Astrocyte of the spinal cord (primary cell): ENCODE measurements at regions not wholly inside any gene's neighbourhood (a gene's known extent, or its start where the extent isn't known, plus 50 kb on each side); places are given as distances from the start of the nearest gene placed in this dataset.

Experiments used
- DNase-seq: peaks from one replicate; pipeline ENCODE4 v3.0.0; 2011; ENCODE audit warnings: low read depth, low spot score
- H3K4me3 ChIP-seq: 2 replicates; pipeline ENCODE4 v1.5.1; 2011; ENCODE audit warnings: low read depth, mild to moderate bottlenecking, low read length, moderate library complexity
- CTCF ChIP-seq: IDR thresholded peaks from 2 replicates; pipeline ENCODE4 v1.5.1; 2012; ENCODE audit warnings: low read depth, mild to moderate bottlenecking, low read length, inconsistent platforms
- in situ Hi-C: cut with HindIII; loops from 2 replicates; pipeline ENCODE4 v1.10.0; 2017; ENCODE audit warnings: low sequenced_read_pairs

GRCh38 chr18:60746919-60747318 lies 374.3 kb upstream of the MC4R start:
- TF ChIP-seq CTCF, result no peak
- H3K4me3 ChIP-seq, result no peak overlapping the region
- no peak for DNase-seq
- in situ Hi-C loops, result no loop called here

- no peak overlapping the region for H3K4me3 ChIP-seq
- in situ Hi-C loops, result no loop called here
Measured at GRCh38 chr18:60753753-60754152, 381.2 kb upstream of the MC4R start.

GRCh38 chr18:60754413-60755009 lies 381.9 kb upstream of the MC4R start:
- H3K4me3 ChIP-seq, result no peak overlapping the region
- no peak for TF ChIP-seq CTCF
- DNase-seq, result no peak
- in situ Hi-C loops, result no loop called here

More at GRCh38 chr18:60753753-60754152, 381.2 kb upstream of the MC4R start:
- DNase-seq, result no peak
- no peak for TF ChIP-seq CTCF

- in situ Hi-C loops, result no loop called here
- H3K4me3 ChIP-seq, result no peak overlapping the region
- no peak for TF ChIP-seq CTCF
- no peak for DNase-seq
Measured at GRCh38 chr18:60755134-60755533, 382.6 kb upstream of the MC4R start.

GRCh38 chr18:60775978-60776377 lies 403.4 kb upstream of the MC4R start:
- no peak overlapping the region for H3K4me3 ChIP-seq
- TF ChIP-seq CTCF, result no peak
- in situ Hi-C loops, result no loop called here
- DNase-seq, result no peak

GRCh38 chr18:60784161-60784560 lies 411.6 kb upstream of the MC4R start:
- DNase-seq, result no peak
- H3K4me3 ChIP-seq, result no peak overlapping the region
- in situ Hi-C loops, result no loop called here
- TF ChIP-seq CTCF, result no peak

- H3K4me3 ChIP-seq, result no peak overlapping the region
- no peak for TF ChIP-seq CTCF
- in situ Hi-C loops, result no loop called here
- no peak for DNase-seq
Measured at GRCh38 chr18:60794802-60795201, 422.2 kb upstream of the MC4R start.
